HG02623 (cell line): ENCODE measurements at regions not wholly inside any gene's neighbourhood (a gene's known extent, or its start where the extent isn't known, plus 50 kb on each side); places are given as distances from the start of the nearest gene placed in this dataset.

Experiments
- ATAC-seq: cut with Tn5 transposase; IDR thresholded peaks from one replicate; pipeline ENCODE4 v1.9.1; 2021; ENCODE audit warnings: moderate library complexity; ENCODE audit not compliant: unreplicated experiment

GRCh38 chr19:28221736-28222135, 991.2 kb downstream of the UQCRFS1 start:
- ATAC-seq: no peak

GRCh38 chr19:28218728-28219127, 994.2 kb downstream of the UQCRFS1 start:
- no peak for ATAC-seq

GRCh38 chr19:28217022-28217421, 995.9 kb downstream of the UQCRFS1 start:
- ATAC-seq: no peak

GRCh38 chr19:28213470-28214082, 999.4 kb downstream of the UQCRFS1 start:
- no peak for ATAC-seq

- ATAC-seq: no peak
Observed at GRCh38 chr19:28210886-28211285, 1002.1 kb downstream of the UQCRFS1 start.

- no peak for ATAC-seq
Observed at GRCh38 chr19:28208745-28209144, 1004.2 kb downstream of the UQCRFS1 start.

- no peak for ATAC-seq
Observed at GRCh38 chr19:28207244-28207643, 1005.7 kb downstream of the UQCRFS1 start.

- ATAC-seq: no peak
Observed at GRCh38 chr19:28201462-28201943, 1011.4 kb downstream of the UQCRFS1 start.

- ATAC-seq: no peak
Observed at GRCh38 chr19:28199323-28199722, 1013.6 kb downstream of the UQCRFS1 start.

GRCh38 chr19:28196961-28197360, 1016.0 kb downstream of the UQCRFS1 start:
- no peak for ATAC-seq

- ATAC-seq: no peak
Observed at GRCh38 chr19:28196101-28196500, 1016.9 kb downstream of the UQCRFS1 start.

GRCh38 chr19:28185646-28186045, 1027.3 kb downstream of the UQCRFS1 start:
- no peak for ATAC-seq

- no peak for ATAC-seq
Observed at GRCh38 chr19:28184997-28185396, 1028.0 kb downstream of the UQCRFS1 start.

- ATAC-seq: no peak
Observed at GRCh38 chr19:28176193-28176592, 1036.8 kb downstream of the UQCRFS1 start.

- ATAC-seq: no peak
Observed at GRCh38 chr19:28171983-28172382, 1041.0 kb downstream of the UQCRFS1 start.

GRCh38 chr19:28170066-28170465, 1042.9 kb downstream of the UQCRFS1 start:
- ATAC-seq: no peak

GRCh38 chr19:28169168-28169887, 1043.6 kb downstream of the UQCRFS1 start:
- ATAC-seq: no peak

GRCh38 chr19:28168557-28168956, 1044.4 kb downstream of the UQCRFS1 start:
- ATAC-seq: no peak

GRCh38 chr19:28166025-28166424, 1046.9 kb downstream of the UQCRFS1 start:
- ATAC-seq: no peak

GRCh38 chr19:28164214-28164613, 1048.7 kb downstream of the UQCRFS1 start:
- no peak for ATAC-seq

- ATAC-seq: no peak
Observed at GRCh38 chr19:28159065-28159464, 1053.9 kb downstream of the UQCRFS1 start.

GRCh38 chr19:28155265-28155664, 1057.7 kb downstream of the UQCRFS1 start:
- no peak for ATAC-seq
